VCaP (cell line): ENCODE measurements at regions not wholly inside any gene's neighbourhood (a gene's known extent, or its start where the extent isn't known, plus 50 kb on each side); places are given as distances from the start of the nearest gene placed in this dataset.

Experiments used
- H3K27ac ChIP-seq: fragments of 450-650 bp; 2 replicates; pipeline ENCODE4 v1.5.1; 2017
- TF ChIP-seq, protein P1 (sequence below): fragments of 450-650 bp; conservative IDR thresholded peaks from 2 replicates; pipeline ENCODE4 v1.5.1; 2017; ENCODE audit warnings: mild to moderate bottlenecking, moderate library complexity

DNA sequence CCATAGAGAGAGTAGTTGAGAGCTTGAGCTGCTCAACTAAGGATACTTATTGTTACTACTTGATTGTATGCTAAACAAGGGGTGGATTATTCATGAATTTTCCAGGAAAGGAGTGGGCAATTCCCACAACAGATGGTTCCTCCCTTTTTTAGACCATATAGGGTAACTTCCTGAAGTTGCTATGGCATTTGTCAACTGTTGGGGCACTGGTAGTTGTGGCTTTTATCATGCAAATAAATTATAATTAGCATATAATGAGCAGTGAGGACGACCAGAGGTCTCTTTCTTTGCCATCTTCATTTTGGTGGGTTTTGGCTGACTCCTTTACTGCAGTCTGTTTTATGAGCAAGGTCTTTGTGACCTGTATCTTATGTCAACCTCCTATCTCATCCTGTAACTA is 1403.5 kb upstream of the PABPC4L start:
- H3K27ac ChIP-seq = no peak overlapping the region
- TF ChIP-seq, protein P1, sequence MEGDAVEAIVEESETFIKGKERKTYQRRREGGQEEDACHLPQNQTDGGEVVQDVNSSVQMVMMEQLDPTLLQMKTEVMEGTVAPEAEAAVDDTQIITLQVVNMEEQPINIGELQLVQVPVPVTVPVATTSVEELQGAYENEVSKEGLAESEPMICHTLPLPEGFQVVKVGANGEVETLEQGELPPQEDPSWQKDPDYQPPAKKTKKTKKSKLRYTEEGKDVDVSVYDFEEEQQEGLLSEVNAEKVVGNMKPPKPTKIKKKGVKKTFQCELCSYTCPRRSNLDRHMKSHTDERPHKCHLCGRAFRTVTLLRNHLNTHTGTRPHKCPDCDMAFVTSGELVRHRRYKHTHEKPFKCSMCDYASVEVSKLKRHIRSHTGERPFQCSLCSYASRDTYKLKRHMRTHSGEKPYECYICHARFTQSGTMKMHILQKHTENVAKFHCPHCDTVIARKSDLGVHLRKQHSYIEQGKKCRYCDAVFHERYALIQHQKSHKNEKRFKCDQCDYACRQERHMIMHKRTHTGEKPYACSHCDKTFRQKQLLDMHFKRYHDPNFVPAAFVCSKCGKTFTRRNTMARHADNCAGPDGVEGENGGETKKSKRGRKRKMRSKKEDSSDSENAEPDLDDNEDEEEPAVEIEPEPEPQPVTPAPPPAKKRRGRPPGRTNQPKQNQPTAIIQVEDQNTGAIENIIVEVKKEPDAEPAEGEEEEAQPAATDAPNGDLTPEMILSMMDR = no peak

DNA sequence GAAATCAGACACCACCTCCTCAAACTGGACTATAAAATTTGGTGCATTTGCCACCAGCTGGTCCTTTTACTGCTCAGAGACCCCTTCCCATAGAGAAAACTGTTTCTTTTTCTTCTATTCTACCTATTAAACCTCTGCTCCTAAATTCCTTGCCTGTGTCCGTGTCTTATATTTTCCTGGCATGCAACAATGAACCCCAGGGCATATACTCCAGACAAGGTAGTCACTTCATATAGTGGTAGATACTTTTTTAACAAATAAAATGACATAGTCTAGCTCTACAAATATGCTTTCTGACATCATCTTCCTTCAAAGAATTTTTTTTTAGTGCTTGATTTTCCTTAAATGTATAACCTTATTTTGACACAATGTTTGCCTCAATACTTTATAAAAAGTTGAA is 1402.9 kb upstream of the PABPC4L start:
- H3K27ac ChIP-seq = no peak overlapping the region
- TF ChIP-seq, protein P1 = no peak

DNA sequence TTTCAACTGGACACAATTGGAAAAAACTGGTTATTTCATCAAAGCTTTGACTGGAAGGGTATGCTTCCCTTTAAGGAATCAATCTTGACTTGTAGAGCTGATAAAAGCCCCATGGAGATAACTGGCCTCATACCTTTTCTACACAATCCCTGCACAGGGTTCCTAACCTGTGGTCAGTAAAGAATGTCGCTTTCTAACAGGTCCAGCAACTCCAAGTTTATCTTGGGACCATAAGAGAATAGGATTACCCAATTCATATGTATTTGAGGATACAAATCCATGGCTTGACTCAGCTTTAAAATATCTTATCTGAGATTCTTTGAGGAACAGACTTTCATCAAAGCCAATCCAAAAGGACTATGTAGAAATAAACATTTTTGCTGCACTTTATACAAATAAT is 1399.8 kb upstream of the PABPC4L start:
- TF ChIP-seq, protein P1 = no peak
- H3K27ac ChIP-seq = no peak overlapping the region

DNA sequence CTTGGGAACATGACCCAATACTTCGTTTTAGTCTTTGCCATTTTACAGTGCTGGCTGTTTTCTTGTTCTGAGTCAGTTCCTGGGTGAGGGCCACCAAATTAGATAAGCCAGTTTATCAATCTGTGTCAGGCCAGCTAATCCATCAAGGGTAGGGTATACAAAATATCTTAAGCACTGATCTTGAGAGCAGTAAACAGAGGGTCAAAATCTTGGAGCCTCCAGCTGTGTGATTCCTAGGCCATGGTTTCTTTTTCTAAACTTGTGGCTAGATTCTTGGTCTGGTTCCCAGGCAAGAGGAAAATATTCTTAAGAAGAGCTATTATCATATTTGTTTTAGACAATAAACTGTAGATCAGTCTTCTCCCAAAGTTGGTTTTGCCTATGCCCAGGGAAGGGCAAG is 1396.6 kb upstream of the PABPC4L start:
- TF ChIP-seq, protein P1 = no peak
- H3K27ac ChIP-seq = no peak overlapping the region

DNA sequence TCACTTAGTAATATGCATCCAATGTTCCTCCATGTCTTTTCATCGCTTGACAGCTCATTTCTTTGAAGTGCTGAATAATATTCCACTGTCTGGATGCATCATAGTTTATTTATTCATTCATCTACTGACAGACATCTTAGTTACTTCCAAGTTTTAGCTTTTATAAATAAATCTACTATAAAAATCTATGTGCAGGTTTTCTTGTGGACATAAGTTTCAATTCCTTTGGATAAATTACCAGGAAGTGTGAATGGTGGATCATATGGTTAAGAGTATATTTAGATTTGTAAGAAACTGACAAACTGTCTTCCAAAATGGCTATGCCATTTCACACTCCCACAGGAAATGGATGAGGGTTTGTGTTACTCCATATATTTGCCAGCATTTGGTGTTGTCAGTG is 1392.9 kb upstream of the PABPC4L start:
- H3K27ac ChIP-seq = no peak overlapping the region
- TF ChIP-seq, protein P1 = no peak

DNA sequence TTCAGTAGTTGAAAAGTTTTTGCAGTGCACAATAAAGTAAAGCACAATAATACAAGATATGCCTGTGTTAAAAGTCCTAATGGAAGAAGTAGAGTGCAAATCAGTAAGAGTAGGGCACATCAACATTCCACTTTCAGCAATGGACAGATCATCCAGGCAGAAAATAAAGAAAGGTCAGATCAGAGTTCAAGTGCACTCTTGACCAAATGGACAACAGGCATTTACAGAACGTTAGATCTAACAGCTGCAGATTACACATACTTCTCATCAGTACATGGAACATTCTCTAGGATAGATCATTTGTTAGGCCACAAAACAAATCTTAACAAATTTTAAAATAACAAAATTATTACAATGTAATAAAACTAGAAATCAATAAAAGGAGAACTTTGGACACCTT is 1373.5 kb upstream of the PABPC4L start:
- no peak overlapping the region for H3K27ac ChIP-seq
- TF ChIP-seq, protein P1 = no peak

DNA sequence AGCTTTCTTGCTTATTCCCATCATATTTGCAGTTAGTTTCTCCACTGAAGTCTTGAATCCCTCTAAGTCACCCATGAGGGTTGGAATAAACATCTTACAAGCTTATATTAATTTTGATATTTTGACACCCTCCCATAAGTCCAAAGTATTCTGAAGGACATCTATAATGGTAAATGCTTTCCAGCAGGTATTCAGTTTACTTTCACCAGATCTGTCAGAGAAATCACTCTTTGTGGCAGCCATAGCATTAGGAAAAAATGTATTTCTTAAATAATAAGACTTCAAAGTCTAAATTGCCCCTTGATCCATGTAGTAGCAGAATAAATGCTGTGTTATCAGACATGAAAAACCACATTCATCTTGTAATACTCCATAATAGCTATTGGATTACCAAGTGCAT is 1371.7 kb upstream of the PABPC4L start:
- TF ChIP-seq, protein P1 = no peak
- H3K27ac ChIP-seq = no peak overlapping the region

DNA sequence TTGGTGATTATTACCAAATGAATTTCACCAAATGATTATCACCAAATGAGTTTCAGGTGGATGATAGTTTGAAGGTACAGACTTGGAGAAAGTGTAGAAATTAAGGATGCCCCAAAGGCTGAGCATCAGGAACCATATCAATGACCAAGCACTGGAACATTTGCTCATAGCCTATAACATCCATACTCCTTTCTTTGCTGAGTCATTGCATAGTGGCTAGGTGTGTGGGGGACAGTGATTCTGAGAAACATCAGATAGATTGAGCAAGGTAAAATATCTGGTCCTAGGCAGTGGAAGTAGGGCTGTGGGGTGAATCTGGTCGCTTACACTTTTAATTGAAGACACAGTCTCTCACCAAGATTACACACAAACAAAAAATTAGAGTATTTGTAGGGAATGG is 1362.5 kb upstream of the PABPC4L start:
- TF ChIP-seq, protein P1 = no peak
- no peak overlapping the region for H3K27ac ChIP-seq
